ENCODE measurements at regions not wholly inside any gene's neighbourhood (a gene's known extent, or its start where the extent isn't known, plus 50 kb on each side); places are given as distances from the start of the nearest gene placed in this dataset.
"Not testable (repeated sequence)": the region's sequence is repeated elsewhere in the genome, so short reads cannot be mapped to it uniquely, and the experiment has no call there.

DNA sequence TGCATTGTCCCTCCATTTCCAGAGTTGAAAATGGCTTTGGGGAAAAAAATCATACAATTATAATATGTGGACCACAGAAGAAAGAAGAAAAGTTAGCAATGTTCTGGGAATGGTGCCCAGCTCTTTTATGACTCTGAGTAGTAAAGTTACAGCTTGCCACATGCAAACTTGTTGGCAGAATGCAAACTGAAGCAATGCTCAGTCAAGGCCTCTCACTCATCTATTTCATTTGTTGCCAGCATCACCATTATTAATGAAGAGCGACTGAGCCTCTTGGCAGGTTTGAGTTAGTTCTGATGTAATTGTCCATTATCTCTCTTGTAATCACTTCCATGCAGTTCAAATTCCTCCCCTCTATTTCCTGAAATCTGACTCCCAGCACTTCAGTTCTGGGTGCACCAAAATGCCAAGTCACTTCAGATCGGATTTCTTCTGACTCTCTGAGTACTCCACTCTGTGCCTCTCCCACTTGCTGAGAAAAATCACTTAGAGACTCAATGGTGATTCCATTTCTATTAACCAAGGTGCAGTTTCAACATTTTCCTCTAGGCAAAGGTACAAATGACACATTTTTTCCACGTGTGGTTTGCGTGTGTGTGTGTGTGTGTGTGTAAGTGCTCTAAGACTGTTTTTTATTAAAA, 154.4 kb upstream of the STMND1 start:
- no peak for DNase-seq

DNA sequence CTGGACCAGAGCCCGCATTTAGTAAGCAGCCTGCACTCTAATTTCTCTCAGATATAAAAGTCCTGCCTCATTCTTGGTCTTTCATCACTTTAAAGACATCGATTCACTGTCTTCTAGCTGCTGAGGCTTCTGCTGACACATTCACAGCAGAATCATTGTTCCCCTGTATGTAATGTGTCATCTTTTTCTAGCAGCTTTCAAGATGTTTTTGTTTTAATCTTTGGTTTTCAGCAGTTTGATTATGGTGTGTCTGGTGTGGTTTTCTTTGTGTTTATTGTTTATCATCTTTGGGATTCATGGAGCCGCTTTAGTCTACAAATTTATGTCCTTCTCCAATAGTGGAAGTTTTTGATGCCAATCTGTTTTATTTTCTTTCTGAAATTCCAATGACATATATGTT, 157.3 kb upstream of the STMND1 start:
- no peak for DNase-seq

DNA sequence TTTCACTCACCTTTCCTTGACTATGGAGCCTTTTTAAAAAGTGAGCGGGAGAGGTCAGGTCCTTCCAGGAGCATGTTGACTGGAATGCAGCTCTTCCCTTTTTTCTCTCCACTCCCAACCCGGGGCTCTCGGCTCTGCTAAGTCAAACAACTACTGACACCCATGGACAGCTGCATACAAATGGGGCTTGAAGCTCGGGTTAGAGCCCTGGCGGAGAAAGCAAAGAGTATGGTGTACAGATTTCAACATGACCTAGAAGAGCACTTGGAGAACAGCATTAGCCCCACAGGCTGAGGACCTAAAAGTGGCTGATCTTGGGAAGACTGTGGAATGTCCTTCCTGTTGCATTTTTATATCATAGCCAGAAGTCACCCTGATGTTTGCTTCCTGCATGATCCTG, 162.0 kb upstream of the STMND1 start:
- DNase-seq = no peak

DNA sequence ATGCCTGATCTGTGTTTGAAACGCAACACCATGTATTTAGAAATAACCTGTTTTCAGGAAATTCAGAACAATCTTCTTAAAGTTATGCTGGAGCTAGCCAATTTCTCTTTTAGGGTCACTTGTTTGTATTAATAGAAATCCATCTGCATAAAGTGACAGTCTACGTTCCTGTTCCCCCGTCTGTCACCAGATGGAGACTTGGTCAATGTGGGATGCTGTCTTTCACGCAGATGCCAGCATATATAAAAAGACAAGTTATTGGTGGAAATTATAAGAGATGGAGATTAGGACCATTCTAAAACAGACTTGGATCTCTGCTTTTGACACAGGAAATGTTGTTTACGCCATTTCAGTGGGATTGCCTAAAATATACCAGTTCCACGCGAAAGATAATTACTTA, 162.5 kb upstream of the STMND1 start:
- no peak for DNase-seq

DNA sequence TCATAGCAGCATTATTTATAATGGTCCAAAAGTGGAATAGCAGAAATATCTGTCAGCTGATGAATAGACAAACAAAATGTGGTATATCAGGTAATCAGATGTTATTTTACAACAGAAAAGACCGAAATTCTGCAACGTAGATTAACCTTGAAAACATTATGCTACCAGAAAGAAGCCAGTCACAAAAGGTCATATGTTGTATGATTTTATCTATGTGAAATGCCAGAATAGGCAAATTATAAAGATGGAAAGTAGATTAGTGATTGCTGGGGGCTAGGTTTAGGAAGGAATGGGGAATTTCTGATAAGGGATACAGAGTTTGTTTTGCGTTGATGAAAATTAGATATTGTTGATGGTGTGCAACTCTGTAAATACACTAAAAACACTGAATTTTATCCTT, 165.0 kb upstream of the STMND1 start:
- DNase-seq = no peak

DNA sequence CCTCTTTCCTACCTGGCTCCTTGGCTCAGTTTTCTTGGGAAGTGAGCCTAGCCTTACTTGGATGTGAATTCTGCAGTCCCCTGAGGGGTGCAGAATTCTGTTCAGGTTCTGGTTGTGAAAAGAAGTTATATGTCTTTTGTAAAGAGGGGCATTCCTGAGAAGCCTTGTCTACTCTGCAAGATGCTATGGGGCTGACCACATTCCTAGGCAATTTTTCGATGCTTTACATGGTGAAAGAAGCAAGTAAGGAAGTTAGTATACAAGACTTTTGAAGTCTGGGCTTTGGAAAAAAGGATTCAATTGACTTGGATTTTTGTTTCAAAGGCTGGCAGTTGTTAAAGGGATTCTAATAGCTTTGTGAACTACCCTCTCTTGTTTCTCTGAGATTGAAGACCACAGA, 167.9 kb upstream of the STMND1 start:
- DNase-seq = no peak

DNA sequence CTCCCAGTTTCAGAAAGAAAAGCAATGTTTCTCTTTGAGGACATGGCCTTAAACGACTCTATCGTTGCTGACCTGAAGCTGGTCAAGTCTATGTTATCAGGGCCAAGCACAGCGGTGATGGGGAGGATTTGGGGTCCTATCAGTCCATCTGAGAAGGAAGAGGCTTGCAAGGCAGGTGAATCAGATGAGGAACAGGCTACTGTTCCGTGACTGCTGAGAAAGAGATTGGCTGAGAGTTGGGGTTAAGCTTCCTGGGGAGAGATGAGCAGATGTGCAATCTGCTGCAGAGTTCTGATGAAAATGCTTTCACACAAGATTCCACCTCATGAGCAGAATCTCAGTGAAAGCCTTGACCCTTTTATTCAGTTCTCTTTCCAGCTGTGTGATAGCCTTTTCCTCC, 168.3 kb upstream of the STMND1 start:
- DNase-seq = no peak

DNA sequence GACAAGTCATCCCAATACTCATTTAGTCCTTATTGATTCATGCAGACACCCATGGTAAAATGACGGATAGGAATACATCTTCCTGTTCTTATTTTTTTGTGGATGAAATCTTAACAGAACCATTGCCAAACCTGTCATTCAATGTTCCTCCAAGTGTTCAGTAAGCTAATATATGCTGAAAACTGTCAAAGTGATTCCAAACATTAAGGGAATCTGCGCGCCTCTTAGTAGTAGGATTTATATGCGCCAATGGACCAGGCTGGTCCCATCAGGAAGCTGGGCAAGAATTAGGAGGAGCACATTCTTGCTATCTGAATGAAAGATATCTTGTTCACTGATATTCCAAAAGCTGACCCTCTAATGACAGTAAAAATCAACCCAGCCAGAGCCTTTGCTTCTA, 168.9 kb upstream of the STMND1 start:
- DNase-seq = no peak

DNA sequence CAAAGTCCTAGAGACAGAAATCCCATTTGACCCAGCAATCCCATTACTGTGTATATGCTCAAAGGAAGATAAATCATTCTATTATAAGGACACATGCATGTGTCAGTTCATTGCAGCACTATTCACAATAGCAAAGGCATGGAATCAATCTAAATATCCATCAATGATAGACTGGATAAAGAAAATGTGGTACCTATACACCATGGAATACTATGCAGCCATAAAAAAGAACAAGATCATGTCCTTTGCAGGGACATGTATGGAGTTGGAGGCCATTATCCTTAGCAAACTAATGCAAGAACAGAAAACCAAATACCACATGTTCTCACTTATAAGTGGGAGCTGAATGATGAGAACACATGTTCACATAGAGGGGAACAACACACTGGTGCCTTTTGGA, 169.8 kb upstream of the ATXN1 start:
- not testable (repeated sequence) for DNase-seq

DNA sequence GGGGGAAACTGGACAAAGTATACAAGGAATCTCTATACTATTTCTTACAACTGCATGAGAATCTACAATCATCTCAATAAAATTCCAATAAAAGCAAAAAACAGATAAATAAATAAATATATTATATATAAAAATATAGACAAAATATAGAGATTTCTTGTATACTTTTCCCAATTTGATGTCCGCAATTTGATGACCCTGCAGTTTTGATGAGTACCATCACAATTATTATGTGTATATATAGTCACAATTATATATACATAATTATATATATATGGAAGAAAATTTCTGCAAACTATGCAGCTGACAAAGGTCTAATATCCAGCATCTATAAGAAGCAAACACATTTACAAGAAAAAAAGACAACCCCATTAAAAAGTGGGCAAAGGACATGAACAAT, 169.2 kb upstream of the ATXN1 start:
- no peak for DNase-seq

DNA sequence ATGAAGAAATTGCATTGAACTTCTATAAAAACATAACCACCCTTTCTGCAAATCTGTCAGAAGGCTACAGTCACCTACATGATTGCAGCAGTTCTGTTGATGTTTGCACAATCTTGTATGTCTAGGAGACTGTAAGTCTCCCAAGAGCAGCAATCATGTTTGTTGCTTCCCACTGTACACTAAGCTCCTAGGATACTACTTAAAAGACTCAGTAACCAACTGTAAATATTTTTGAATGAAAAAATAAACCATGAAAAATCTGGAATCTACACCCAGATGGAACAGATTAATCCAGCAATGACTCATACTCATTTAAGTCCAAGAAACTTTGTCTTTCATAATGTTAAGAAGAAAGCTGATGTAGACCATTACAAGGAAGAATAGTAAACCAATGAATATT, 168.5 kb upstream of the ATXN1 start:
- DNase-seq = no peak

DNA sequence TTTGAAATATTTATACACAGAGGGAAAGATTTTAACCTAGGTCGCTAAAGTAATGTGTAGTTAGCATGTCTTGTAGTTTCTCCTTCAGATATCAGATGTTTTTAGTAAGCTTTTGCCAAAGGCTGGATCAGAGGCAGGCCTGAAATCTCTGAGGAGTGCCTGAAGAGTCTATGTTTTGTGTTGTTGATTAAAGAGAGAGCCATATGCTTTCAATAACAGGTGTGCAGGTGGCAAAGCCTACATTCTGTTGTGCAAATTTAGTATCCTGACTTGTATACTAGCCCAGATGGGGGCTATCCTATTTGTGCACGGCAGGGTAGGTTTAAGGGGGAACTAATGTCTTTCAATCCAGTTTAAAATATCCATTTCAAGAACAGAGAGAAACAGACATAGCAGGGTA, 167.1 kb upstream of the ATXN1 start:
- no peak for DNase-seq

DNA sequence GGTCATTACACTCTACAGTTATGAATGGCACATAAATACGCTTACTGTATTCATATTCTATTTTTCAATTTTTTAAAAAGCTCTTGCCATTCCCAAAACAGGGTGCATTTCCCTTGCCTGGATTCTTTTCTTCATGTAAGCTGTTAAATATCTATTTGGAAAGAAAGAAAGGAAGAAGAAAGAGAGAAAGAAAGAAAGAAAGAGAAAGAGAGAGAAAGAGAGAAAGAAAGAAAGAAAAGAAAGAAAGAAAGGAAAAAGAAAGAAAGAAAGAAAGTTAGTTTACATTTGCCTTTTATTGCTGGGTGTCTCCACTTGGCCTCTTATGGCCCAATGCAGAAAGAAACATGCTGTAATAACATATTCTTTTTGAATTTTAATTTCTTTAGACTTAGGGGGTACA, 165.9 kb upstream of the ATXN1 start:
- no peak for DNase-seq

DNA sequence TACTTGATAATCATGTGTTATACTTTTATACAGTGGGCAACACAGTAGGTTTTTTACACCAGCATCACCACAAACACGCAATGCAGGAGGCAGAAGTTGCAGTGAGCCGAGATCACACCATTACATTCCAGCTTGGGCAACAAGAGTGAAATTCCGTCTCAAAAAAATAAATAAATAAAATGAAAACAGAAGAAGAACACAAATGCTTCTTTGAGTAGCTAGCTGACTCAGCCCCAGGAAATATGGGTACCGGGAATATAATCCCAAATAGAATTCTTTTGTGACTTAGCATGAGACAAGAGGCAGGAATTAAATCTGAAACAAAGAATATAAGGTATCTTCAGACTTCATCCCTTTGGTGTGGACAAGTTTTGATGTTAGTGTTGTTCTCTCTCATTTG, 164.2 kb upstream of the ATXN1 start:
- no peak for DNase-seq

DNA sequence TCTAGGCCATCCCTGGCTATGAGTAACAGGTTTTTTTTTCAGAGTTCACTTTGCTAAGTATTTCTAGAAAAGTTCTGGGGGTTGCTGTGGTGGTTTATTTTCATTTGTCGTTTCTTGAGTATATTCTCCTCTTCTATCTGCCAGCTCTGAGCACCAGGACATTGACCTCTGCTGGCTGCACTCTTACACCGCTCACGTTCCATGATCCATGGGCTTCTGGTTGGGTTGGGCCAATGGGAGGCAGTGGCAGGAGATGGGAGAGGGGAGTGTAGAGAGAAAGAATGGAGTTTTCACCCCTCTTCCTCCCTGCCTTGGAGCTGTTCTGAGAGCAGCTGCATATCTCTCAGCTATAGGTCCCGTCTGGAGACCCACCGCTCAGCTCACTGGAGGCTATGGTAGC, 161.0 kb upstream of the ATXN1 start:
- no peak for DNase-seq

DNA sequence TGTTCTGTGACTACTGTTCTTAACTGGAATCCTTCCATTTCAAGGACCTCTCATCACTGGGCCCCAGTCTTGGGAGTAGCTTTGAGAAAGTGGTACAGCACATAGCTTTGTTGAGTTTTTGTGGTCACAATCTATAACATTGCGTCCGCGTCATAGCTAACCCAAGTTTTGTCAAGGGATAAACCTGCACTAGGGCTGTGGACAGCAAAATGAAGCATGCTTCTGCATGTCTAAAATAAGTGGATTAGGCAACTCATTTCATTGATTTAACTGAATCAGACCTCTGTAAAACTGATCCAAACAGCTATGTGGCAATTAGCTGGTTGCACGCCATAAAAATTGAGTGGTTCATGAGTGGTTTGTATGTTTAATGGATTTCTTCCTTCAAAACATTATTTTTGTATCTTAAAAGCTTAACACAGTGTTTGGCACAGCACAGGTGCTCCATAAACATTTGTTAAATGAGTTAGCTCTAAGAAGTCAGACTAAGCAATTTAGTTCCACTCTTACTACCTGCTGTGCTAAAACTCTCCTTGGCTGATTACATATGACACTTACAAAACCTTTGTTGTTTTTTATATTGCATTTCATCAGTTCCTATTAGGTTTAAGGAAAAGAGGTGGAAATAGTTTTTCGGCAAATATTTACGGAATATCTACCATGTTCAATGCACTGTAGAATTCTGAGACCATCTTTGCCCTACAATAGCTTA, 160.3 kb upstream of the ATXN1 start:
- DNase-seq = no peak

DNA sequence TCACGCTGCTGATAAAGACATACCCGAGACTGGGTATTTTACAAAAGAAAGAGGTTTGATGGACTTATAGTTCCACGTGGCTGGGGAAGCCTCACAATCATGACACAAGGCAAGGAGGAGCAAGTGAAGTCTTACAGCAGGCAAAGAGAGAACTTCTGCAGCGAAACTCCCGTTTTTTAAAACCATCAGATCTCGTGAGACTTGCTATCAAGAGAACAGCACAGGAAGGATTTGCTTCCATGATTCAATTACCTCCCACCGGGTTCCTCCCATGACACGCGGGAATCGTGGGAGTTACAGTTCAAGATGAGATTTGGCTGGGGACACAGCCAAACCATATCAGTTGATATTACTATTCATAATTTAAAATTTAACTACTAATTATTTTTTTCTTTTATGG, 157.3 kb upstream of the ATXN1 start:
- no peak for DNase-seq

DNA sequence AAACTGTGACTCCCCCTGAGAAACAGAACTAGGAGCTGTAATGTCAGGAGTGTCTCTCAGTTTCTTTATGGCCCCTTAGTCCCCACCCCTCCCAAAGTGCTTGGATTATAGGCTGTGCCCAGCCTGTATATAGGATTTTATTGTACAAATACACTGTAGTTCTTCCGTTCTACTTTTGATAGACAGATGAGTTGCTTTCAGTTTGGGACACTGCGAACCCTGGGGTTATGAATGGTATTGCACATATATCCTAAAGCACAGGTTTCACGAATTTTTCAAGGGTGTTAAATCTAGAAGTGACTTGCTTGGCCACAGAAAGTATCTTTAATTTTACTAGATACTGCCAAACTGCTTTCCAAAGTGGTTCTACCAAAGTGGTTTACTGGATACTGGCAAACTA, 152.9 kb upstream of the ATXN1 start:
- no peak for DNase-seq

DNA sequence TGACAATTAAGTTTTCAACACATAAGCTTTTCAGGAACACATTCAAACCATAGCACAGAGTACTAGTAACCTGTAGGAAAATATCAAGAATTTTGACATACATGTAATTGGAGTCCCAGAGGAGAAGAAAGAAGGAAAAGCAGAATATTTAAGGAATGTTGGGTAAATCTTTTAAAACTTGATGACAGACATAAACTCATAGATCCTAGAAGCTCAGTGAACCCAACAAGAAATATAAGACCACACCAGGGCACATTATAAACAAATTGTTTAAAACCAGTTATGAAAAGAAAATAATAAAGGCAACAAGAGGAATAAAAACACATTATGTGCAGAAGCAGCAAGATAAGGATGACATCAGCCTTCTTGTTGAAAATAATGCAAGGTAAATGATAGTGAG, 151.5 kb upstream of the ATXN1 start:
- no peak for DNase-seq

DNA sequence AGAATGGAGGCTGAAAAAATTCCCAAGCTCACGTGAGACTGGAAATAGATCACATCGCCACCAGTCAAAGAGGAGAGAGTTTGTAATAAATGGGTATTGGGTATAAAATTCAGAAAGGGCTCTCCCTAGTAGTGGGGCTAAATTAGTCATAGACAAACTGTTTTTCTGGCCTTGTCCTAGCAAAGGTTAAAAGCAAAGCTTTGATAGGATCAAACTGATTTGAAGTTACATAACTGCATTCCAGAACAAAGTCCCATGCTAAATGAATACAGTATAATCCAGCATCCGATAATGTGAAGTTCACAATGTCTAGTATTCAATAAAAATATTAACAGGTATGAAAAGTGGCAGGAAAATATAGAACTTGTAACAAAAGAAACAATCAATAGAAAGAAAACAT, 149.8 kb upstream of the ATXN1 start:
- DNase-seq = no peak

DNA sequence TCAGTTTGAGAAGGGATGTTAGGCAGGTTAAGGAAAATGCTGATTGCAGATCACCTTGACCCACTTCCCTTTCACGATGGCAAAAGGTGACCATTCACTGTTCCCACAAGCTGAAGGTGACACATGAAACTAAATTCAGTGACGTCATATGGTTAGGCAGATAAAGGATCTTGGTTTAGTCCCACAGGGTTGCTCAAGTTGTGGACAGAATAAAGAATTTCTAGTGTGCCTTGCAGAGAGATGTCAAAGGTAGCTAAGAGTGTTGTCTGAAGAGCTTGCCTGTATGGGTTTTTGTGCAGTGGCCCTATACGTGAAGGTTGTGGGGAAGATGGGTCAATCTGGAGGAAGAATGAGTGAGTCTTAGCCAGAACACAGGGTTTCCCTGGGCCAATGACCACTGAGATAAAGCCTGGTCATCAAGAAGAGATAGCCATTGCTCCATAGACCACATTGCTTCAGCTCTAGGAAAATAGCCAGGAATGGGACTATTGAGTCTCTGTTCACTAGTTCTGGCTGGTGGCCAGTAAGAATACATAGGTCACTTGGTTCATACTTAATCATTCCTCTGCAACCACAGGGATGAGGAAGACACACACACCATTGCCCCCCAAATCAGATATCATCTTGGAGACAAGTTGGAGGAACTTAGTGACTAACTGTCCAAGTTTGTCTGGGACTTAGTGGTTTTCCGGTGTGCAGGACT, 148.5 kb upstream of the ATXN1 start:
- no peak for DNase-seq

DNA sequence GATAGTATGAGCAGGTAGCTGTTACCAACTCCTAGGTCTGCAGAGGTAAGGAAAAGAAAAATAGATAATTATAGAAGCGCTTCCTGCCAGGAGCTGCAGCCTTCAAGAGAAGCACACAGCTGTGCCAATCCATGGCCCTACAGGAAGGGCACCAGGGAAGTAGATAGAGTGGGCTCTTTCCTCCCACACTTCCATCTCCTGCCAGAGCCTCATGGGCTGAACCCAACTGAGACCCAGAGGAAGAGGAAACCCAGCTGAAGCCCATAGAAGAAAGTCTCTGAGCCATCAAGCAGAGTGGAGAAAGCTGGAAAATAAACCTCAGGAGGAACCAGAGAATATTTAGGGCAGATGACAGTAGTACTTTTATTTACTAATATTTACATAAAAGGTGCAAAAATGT, 146.7 kb upstream of the ATXN1 start:
- no peak for DNase-seq

DNA sequence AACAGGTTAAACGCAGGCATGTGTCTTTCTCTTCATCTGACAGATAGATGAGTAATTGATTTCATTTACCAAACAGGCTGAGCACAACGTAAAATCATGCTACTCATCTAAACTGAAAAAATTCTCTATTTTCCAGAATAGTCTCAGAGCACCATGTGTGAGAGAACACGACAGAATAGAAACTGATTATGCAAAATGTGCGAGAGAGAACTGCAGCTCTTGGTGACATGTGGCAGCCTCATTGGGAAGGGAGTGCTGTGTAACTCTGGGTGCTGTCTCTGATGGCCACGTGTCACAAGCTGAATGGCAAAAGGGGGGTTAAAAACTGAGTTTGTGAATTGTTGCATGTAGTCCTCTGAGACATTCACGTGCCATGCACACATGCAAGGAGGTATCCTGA, 143.7 kb upstream of the ATXN1 start:
- no peak for DNase-seq

DNA sequence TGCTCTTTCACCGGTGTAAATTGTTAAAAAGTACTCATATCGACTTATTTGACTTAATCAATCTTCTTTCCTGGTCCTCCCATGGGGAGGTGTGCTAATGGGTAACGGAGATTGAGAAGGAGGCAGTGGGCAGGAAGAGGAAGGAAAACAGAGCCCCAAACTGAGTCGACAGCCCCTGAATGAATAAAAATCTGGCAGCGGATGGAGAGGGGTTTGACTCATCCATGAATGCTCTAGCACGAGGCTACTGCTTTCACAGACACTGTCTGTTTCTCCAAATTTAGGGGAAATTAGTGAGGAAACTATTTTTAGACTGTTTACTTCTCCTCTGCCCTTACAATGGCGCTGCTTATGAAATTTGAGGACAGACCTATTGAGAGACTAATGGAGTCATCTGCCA, 142.2 kb upstream of the ATXN1 start:
- no peak for DNase-seq

DNA sequence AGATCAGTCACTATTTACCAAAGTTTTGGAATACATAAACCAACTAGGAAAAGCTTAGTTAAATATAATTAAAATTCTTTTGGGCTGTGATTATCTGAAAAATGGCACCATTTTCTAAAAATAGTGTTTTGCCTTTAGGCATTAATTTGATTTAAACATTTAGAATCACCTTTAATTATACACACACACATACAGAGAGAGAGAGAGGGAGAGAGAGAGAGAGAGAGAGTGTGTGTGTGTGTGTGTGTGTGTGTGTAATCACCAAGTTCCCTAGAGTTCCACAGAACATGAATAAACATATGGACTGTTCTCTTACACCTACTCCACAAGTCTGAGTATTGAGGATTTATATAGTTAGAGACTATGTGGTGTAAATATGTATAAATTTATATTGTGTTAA, 141.2 kb upstream of the ATXN1 start:
- no peak for DNase-seq
